HepG2 (cell line): ENCODE measurements at regions not wholly inside any gene's neighbourhood (a gene's known extent, or its start where the extent isn't known, plus 50 kb on each side); places are given as distances from the start of the nearest gene placed in this dataset.

Experiments used
- AKAP8 ChIP-seq: sonication (generic); formaldehyde crosslinking; IDR thresholded peaks from 2 replicates; pipeline ENCODE4 v1.5.1; 2020; ENCODE audit warnings: mild to moderate bottlenecking, missing genetic modification reagents
- CTCF ChIP-seq: sonication (generic); formaldehyde crosslinking; IDR thresholded peaks from 2 replicates; pipeline ENCODE4 v1.5.0; 2020; ENCODE audit warnings: mild to moderate bottlenecking, missing genetic modification reagents, moderate library complexity
- ELF4 ChIP-seq: sonication (generic); formaldehyde crosslinking; IDR thresholded peaks from 2 replicates; pipeline ENCODE4 v1.5.0; 2020; ENCODE audit warnings: missing genetic modification reagents, mild to moderate bottlenecking, moderate library complexity, borderline replicate concordance
- JDP2 ChIP-seq: sonication (generic); formaldehyde crosslinking; IDR thresholded peaks from 2 replicates; pipeline ENCODE4 v1.8.1; 2022; ENCODE audit warnings: missing genetic modification reagents, borderline replicate concordance
- POLR2A ChIP-seq, 2 experiments: IDR thresholded peaks; 2 replicates each; pipeline ENCODE4 v1.6.1; 2011; ENCODE audit warnings: low read depth in 2 of 2, low read length in 2 of 2, mild to moderate bottlenecking in 1 of 2, moderate library complexity in 1 of 2; ENCODE audit not compliant: insufficient read depth in 1 of 2
- ZNF333 ChIP-seq: sonication (generic); formaldehyde crosslinking; IDR thresholded peaks from 2 replicates; pipeline ENCODE4 v1.4.0; 2020; ENCODE audit warnings: mild to moderate bottlenecking, missing genetic modification reagents, borderline replicate concordance

GRCh38 chr22:44389926-44390612, 77.3 kb upstream of the SHISAL1 start:
- TF ChIP-seq JDP2 = no peak
- no peak for TF ChIP-seq ELF4
- no peak for TF ChIP-seq CTCF (CRISPR knock-in tag)
- TF ChIP-seq AKAP8 = no peak
- no peak for TF ChIP-seq POLR2A (IDR thresholded peaks at IDR 0.05; ENCODE audit: insufficient read depth in 1 of 2, low read depth in 2 of 2, low read length in 2 of 2)
- no peak for TF ChIP-seq ZNF333 (CRISPR knock-in tag)
